Endothelial cell of umbilical vein (primary cell): ENCODE measurements at regions not wholly inside any gene's neighbourhood (a gene's known extent, or its start where the extent isn't known, plus 50 kb on each side); places are given as distances from the start of the nearest gene placed in this dataset.

Source experiments
- BruUV-seq: library from RNA; stranded (reverse); fragments of 400-500 nt; replicated peaks from 2 replicates; lab custom pipeline; 2021; lab: Mats Ljungman, UMichigan
- CTCF ChIA-PET: fragments of 300-600, 350-600 bp; sonication (Branson Sonifier 250); formaldehyde crosslinking; loops from one replicate; lab custom pipeline; 2021; ENCODE audit warnings: antibody characterized with exemption, inconsistent platforms; lab: Charles Lee
- POLR2A ChIA-PET: fragments of 300-600, 350-600 bp; sonication (Branson Sonifier 250); formaldehyde crosslinking; loops from one replicate; lab custom pipeline; 2021; ENCODE audit warnings: antibody characterized with exemption, inconsistent platforms; lab: Charles Lee
- DNase-seq: peaks from one replicate; pipeline ENCODE4 v3.0.0-alpha.2; 2011; ENCODE audit warnings: low read depth, low spot score
- FAIRE-seq: peaks from 2 replicates; lab custom pipeline; 2011; peaks lifted over from hg19 to GRCh38; lab: Jason Lieb, UNC
- H2AFZ ChIP-seq: 2 replicates; pipeline ENCODE4 v1.6.0; 2012; ENCODE audit warnings: low read depth, low read length, control low read depth, inconsistent platforms
- H3K27ac ChIP-seq: 2 replicates; pipeline ENCODE4 v1.5.1; 2011; ENCODE audit warnings: low read depth, mild to moderate bottlenecking, control low read depth, low read length, moderate library complexity; ENCODE audit not compliant: insufficient read depth
- H3K27me3 ChIP-seq, 2 experiments: 2 replicates each; pipeline versions ENCODE4 v1.6.0 to v1.6.1; 2011; ENCODE audit warnings: low read length in 2 of 2, mixed read lengths in 1 of 2; ENCODE audit not compliant: control insufficient read depth in 2 of 2, insufficient read depth in 2 of 2
- H3K36me3 ChIP-seq, 2 experiments: 2 replicates in 1 of 2; 3 replicates in 1 of 2; pipeline ENCODE4 v1.5.1; 2011; ENCODE audit warnings: low read length in 2 of 2, mild to moderate bottlenecking in 1 of 2, moderate library complexity in 1 of 2; ENCODE audit not compliant: control insufficient read depth in 2 of 2, insufficient read depth in 2 of 2; ENCODE audit errors: extremely low read depth in 1 of 2
- H3K4me1 ChIP-seq: 3 replicates; pipeline ENCODE4 v1.5.1; 2011; ENCODE audit warnings: mild to moderate bottlenecking, low read length; ENCODE audit not compliant: control insufficient read depth, insufficient read depth; ENCODE audit errors: extremely low read depth
- H3K4me2 ChIP-seq: 2 replicates; pipeline ENCODE4 v1.6.1; 2011; ENCODE audit warnings: low read length, control low read depth, mixed read lengths; ENCODE audit not compliant: insufficient read depth
- H3K4me3 ChIP-seq, 3 experiments: fragments of 200-600 bp in 1 of 3; sonication (generic), shearing (Covaris generic) in 1 of 3; replicated peaks in 1 of 3; 2 replicates each; pipeline ENCODE4 v1.5.1; 2011 to 2016; ENCODE audit warnings: control low read depth in 3 of 3, low read length in 3 of 3, mild to moderate bottlenecking in 2 of 3, inconsistent platforms in 1 of 3, low read depth in 1 of 3, moderate library complexity in 1 of 3; ENCODE audit not compliant: insufficient read depth in 1 of 3
- H3K79me2 ChIP-seq: 2 replicates; pipeline ENCODE4 v1.6.0; 2012; ENCODE audit warnings: low read length, inconsistent platforms; ENCODE audit not compliant: control insufficient read depth, insufficient read depth
- H3K9ac ChIP-seq: replicated peaks from 2 replicates; pipeline ENCODE3; 2011; ENCODE audit warnings: low read length, control low read depth; ENCODE audit not compliant: insufficient read depth; ENCODE audit errors: extremely low read depth
- H3K9me1 ChIP-seq: replicated peaks from 3 replicates; pipeline ENCODE4 v1.6.0; 2011; ENCODE audit warnings: mild to moderate bottlenecking, low read length; ENCODE audit not compliant: control insufficient read depth, insufficient read depth; ENCODE audit errors: extremely low read depth
- H3K9me3 ChIP-seq: replicated peaks from 2 replicates; pipeline ENCODE4 v1.5.1; 2012; ENCODE audit warnings: low read length, inconsistent platforms; ENCODE audit not compliant: control insufficient read depth, insufficient read depth
- H4K20me1 ChIP-seq: replicated peaks from 2 replicates; pipeline ENCODE3; 2011; ENCODE audit warnings: mild to moderate bottlenecking, low read length; ENCODE audit not compliant: control insufficient read depth, insufficient read depth; ENCODE audit errors: extremely low read depth
- EZH2 ChIP-seq: IDR thresholded peaks from 2 replicates; pipeline ENCODE4 v1.6.1; 2012; ENCODE audit warnings: borderline replicate concordance, low read depth, mild to moderate bottlenecking, moderate library complexity, low read length, inconsistent platforms; ENCODE audit not compliant: severe bottlenecking
- FOS ChIP-seq: IDR thresholded peaks from 2 replicates; pipeline ENCODE4 v1.6.1; 2011; ENCODE audit warnings: mild to moderate bottlenecking, low read length, moderate library complexity, borderline replicate concordance; ENCODE audit not compliant: insufficient read depth
- GATA2 ChIP-seq: IDR thresholded peaks from 2 replicates; pipeline ENCODE4 v1.7.0; 2011; ENCODE audit warnings: low read depth, mild to moderate bottlenecking, moderate library complexity, mixed read lengths, low read length; ENCODE audit not compliant: insufficient read length, insufficient read depth
- JUN ChIP-seq: IDR thresholded peaks from 2 replicates; pipeline ENCODE4 v1.6.1; 2011; ENCODE audit warnings: borderline replicate concordance, low read depth; ENCODE audit not compliant: insufficient read length, insufficient read depth
- MAX ChIP-seq: IDR thresholded peaks from 2 replicates; pipeline ENCODE4 v1.6.1; 2011; ENCODE audit not compliant: insufficient read depth, insufficient read length
- MYC ChIP-seq: IDR thresholded peaks from one replicate; pipeline ENCODE4 v1.6.1; 2011; ENCODE audit warnings: mild to moderate bottlenecking, low read depth, low read length
- POLR2A ChIP-seq: IDR thresholded peaks from 2 replicates; pipeline ENCODE4 v1.6.1; 2012; ENCODE audit warnings: low read depth, mild to moderate bottlenecking, control low read depth, low read length
- POLR2AphosphoS5 ChIP-seq: IDR thresholded peaks from 2 replicates; pipeline ENCODE4 v1.6.1; 2012; ENCODE audit warnings: low read depth, mild to moderate bottlenecking, control low read depth, low read length, moderate library complexity; ENCODE audit not compliant: insufficient read depth
- dilution Hi-C: fragments of 300-500 bp; cut with MboI; formaldehyde crosslinking; loops from one replicate; pipeline ENCODE4 v1.15.0; 2019; ENCODE audit warnings: low sequenced_read_pairs; ENCODE audit not compliant: extremely low pct_ligation_motif_present
- intact Hi-C: fragments of 100-400 bp; cut with micrococcal nuclease; formaldehyde crosslinking; loops from one replicate; pipeline ENCODE4 v1.10.0; 2022
- TF ChIP-seq, protein P1 (sequence below), 2 donors: IDR thresholded peaks; 1 replicate in 1 of 2; 2 replicates in 1 of 2; pipeline ENCODE4 v1.5.1; 2011; ENCODE audit warnings: low read length in 2 of 2, mild to moderate bottlenecking in 2 of 2, moderate library complexity in 2 of 2, control low read depth in 1 of 2, inconsistent platforms in 1 of 2, low read depth in 1 of 2; ENCODE audit not compliant: insufficient read depth in 1 of 2; ENCODE audit errors: extremely low read depth in 1 of 2

DNA sequence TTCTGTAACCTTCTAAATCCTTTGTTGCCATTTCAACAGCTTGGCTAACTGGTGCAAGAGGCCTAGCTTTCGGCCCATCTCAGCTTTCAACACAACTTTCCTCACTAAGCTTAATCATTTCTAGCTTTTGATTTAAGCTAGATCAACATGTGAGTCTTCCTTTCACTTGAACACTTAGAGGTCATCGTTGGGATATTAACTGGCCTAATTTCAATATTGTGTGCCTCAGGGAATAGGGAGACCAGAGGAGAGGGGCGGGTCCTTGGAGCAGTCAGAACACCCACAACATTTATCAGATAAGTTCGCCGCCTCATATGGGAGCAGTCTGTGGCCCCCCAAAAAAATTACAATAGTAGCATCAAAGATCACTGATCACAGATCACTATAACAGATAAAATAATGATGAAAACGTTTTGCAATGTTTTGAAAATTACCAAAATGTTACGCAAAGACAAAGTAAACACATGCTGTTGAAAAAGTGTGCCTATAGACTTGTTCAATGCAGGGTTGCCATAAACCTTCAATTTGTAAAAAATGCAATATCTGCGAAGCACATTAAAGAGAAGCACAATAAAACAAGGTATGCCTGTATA is 66.8 kb upstream of the PCSK1 start:
- no peak overlapping the region for H3K9ac ChIP-seq
- H3K9me1 ChIP-seq: no peaks in the 10 kb centered on the region
- dilution Hi-C loops: no loop called here
- intact Hi-C loops: no loop called here
- CTCF ChIA-PET: interaction anchor here (1.4 kb wide), 1 partner anchor 11 kb away, joined by 3 read pairs; no protein-coding TSS in a partner anchor
- peak; percentile 50 for FAIRE-seq
- H3K27ac ChIP-seq: no peak overlapping the region
- no peak for DNase-seq
- no peaks in the 10 kb centered on the region for H3K9me3 ChIP-seq
- H3K4me2 ChIP-seq: no peak overlapping the region
- H3K27me3 ChIP-seq: no peaks in the 10 kb centered on the region
- no peak overlapping the region for H3K4me3 ChIP-seq
- POLR2A ChIA-PET: no interaction called here
- no peaks in the 10 kb centered on the region for H3K79me2 ChIP-seq
- no peaks in the 10 kb centered on the region for H3K36me3 ChIP-seq
- no TSS peak for BruUV-seq
- H4K20me1 ChIP-seq: no peaks in the 10 kb centered on the region
- no peaks in the 10 kb centered on the region for H3K4me1 ChIP-seq
- no peak overlapping the region for H2AFZ ChIP-seq
- TF ChIP-seq MYC: no peak
- no peak for TF ChIP-seq EZH2
- TF ChIP-seq POLR2A: no peak
- no peak for TF ChIP-seq MAX
- TF ChIP-seq FOS: no peak
- TF ChIP-seq POLR2AphosphoS5: no peak
- TF ChIP-seq GATA2: no peak
- TF ChIP-seq, protein P1, sequence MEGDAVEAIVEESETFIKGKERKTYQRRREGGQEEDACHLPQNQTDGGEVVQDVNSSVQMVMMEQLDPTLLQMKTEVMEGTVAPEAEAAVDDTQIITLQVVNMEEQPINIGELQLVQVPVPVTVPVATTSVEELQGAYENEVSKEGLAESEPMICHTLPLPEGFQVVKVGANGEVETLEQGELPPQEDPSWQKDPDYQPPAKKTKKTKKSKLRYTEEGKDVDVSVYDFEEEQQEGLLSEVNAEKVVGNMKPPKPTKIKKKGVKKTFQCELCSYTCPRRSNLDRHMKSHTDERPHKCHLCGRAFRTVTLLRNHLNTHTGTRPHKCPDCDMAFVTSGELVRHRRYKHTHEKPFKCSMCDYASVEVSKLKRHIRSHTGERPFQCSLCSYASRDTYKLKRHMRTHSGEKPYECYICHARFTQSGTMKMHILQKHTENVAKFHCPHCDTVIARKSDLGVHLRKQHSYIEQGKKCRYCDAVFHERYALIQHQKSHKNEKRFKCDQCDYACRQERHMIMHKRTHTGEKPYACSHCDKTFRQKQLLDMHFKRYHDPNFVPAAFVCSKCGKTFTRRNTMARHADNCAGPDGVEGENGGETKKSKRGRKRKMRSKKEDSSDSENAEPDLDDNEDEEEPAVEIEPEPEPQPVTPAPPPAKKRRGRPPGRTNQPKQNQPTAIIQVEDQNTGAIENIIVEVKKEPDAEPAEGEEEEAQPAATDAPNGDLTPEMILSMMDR (IDR thresholded peaks at IDR 0.05; ENCODE audit: extremely low read depth in 1 of 2, insufficient read depth in 1 of 2, low read depth in 1 of 2, low read length in 2 of 2): no peak
- TF ChIP-seq JUN: no peak
